ENCODE measurements at regions not wholly inside any gene's neighbourhood (a gene's known extent, or its start where the extent isn't known, plus 50 kb on each side); places are given as distances from the start of the nearest gene placed in this dataset.

DNA sequence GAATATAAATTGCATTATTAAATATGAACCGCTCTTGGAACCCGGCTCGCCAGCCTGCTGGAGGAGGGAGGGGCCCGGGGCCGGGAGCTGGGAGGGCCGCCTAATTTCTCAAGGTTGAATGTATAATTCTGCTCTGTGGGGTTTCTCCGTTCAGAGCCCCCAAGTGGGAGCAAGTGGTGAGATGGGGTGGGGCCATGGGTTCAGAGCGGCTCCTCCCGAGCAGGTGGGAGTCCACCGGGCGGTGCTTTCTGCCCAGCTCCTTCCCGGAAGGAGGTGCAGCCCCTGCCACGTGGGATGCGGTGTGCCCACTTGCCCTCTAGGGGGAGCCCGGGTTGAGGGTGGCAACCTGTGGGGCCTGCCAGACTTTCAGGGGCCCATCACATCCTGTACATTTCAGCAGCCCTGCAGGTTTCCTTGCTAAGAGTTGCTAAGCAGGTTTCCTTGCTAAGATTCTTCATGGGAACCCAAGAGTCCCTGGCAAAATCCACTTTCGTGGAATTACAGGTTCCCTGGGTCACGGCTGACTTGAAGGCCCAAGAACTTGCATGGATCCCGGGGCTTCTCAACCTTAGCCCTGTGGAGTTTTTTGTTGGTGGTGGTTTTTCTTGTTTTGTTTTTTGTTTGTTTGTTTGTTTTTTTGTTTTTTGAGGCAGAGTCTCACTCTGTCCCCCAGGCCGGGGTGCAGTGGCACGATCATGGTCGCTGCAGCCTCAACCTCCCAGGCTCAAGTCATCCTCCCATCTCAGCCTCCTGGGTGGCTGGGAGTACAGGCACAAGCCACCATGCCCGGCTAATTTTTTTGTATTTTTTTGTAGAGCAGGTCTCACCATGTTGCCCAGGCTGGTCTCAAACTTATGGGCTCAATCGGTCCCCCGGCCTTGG is 196.7 kb upstream of the GSE1 start (continued):
- no peak; the same call in 1 of the 2 replicates for TF ChIP-seq PBX3 (CRISPR knock-in tag; IDR thresholded peaks at IDR 0.05; ENCODE audit: borderline replicate concordance)
- TF ChIP-seq SIN3A (IDR thresholded peaks at IDR 0.05; ENCODE audit: borderline replicate concordance, low read depth, low read length), result no peak
- no peak for TF ChIP-seq ZNF292 (CRISPR knock-in tag; IDR thresholded peaks at IDR 0.05; ENCODE audit: borderline replicate concordance, low read depth)
- no peak for TF ChIP-seq HOXD1 (CRISPR knock-in tag; IDR thresholded peaks at IDR 0.05)
- TF ChIP-seq TAF1 (CRISPR knock-in tag; IDR thresholded peaks at IDR 0.05), result no peak
- TF ChIP-seq NFYB (CRISPR knock-in tag; IDR thresholded peaks at IDR 0.05), result no peak
- TF ChIP-seq SP2 (CRISPR knock-in tag; IDR thresholded peaks at IDR 0.05), result no peak
- no peak for TF ChIP-seq ZNF329 (CRISPR knock-in tag; IDR thresholded peaks at IDR 0.05; ENCODE audit: low read depth)
- peak; percentile 64; the same call in 1 of the 2 replicates for TF ChIP-seq TFE3 (CRISPR knock-in tag; IDR thresholded peaks at IDR 0.05)
- TF ChIP-seq HMGXB4 (CRISPR knock-in tag; IDR thresholded peaks at IDR 0.05; ENCODE audit: borderline replicate concordance in 1 of 2, low read depth in 1 of 2), result peak; percentile 67 to 82
- TF ChIP-seq FOXK1 (CRISPR knock-in tag; IDR thresholded peaks at IDR 0.05; ENCODE audit: borderline replicate concordance, low read depth), result no peak
- no peak for TF ChIP-seq IRF1 (CRISPR knock-in tag; IDR thresholded peaks at IDR 0.05; ENCODE audit: low read depth)
- 0 out of 2 replicates have a peak, but pooled peaks have one; percentile 25 for TF ChIP-seq ZNF543 (CRISPR knock-in tag; IDR thresholded peaks at IDR 0.05)
- TF ChIP-seq ZNF142 (CRISPR knock-in tag; IDR thresholded peaks at IDR 0.05), result no peak
- TF ChIP-seq ZNF234 (CRISPR knock-in tag; conservative IDR thresholded peaks at IDR 0.05), result no peak
